ENCODE measurements at regions not wholly inside any gene's neighbourhood (a gene's known extent, or its start where the extent isn't known, plus 50 kb on each side); places are given as distances from the start of the nearest gene placed in this dataset.

DNA sequence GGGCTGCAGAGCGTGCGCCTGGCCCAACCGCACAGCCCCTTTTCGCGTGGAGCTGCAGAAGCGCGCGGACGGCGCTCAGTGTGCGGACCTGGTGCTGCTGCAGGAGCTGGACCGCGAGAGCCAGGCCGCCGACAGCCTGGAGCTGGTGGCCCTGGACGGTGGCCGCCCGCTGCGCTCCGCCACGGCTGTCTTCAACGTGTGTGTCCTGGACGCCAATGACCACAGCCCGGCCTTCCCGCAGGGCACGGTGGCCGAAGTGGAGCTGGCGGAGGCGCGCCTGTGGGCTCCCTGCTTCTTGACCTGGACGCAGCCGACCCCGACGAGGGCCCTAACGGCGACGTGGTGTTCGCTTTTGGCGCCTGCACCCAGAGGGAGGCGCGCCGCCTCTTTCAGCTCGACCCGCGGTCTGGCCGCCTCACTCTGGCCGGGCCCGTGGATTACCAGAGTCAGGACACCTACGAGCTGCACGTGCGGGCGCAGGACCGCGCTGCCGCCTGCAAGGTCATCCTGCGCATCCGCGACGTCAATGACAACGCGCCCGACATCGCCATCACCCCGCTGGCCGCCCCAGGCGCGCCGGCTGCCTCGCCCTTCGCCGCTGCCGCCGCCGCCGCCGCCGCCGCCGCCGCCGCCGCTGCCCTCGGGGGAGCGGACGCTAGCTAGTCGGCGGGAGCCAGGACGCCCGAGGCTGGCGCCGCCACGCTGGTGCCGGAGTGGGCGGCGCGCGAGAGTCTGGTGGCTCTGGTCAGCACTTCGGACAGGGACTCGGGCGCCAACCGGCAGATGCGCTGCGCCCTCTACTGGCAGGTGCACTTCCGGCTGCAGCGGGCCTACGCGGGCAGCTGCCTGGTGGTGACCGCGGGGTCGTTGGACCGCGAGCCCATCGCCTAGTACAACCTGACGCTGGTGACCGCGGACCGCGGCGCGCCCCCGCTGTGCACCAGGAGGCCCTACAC is 172.2 kb downstream of the OLFM4 start:
- DNase-seq (ENCODE audit: low read depth, low spot score) = no peak

DNA sequence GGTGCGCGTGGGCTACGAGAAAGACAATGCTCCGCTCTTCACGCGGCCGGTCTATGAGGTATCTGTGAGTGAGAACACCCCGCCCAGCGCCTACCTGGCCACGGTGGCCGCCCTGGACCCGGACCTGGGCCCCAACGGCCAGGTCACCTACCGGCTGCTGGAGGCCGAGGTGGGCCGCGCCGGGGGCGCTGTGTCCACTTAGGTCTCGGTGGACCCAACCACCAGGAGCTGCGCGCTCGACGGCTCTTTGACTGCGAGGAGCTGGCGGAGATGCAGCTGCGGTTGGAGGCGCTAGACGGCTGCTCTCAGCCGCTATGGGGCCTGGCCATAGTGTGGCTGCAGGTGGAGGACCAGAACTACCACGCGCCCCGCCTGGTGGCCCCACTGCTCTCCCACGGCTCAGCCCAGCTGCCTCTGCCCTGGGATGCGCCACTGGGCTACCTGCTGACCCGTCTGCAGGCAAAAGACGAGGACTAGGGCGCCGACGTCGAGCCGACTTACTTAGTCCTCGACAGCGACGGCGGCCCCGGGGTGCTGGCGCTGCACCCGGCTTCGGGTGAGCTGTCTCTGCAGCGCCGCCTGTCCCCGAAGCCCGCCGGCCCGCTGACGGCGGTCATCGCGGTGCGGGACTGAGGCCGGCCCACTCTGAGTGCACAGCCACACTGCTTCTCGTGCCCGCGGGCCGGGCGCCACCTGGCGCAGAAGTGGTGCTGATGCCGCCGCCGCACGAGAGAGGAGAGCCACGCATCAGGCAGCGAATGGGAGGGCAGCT is 173.0 kb downstream of the OLFM4 start:
- no peak for DNase-seq (ENCODE audit: low read depth, low spot score)

DNA sequence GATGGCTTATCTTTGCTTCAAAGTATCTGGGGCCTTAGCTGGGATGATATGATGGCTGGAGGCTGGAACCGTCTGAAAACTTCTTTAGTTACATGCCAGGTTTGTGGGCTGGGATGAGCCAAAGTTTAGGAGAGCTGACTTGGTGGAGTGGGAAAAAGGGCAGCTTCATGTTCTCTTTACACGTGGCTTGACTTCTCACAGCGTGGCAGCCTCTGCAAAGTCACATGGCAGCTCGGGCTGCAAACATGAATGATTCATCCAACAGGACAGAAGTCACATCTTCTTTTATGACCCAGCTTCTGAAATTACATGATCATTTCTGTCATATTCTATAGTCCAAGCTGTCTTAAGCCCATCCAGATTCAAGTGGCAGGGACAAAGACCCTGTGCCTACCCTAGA is 176.0 kb downstream of the OLFM4 start:
- no peak for DNase-seq (ENCODE audit: low read depth, low spot score)

- DNase-seq (ENCODE audit: low read depth, low spot score) = no peak
These were observed 177.8 kb downstream of the OLFM4 start for GRCh38 chr13:53206455-53206854.

- DNase-seq (ENCODE audit: low read depth, low spot score) = no peak
These were observed 178.9 kb downstream of the OLFM4 start for GRCh38 chr13:53207556-53207955.

- DNase-seq (ENCODE audit: low read depth, low spot score) = no peak
These were observed 185.8 kb downstream of the OLFM4 start for GRCh38 chr13:53214433-53214832.

GRCh38 chr13:53215563-53215962 is 186.9 kb downstream of the OLFM4 start:
- DNase-seq (ENCODE audit: low read depth, low spot score) = no peak

DNA sequence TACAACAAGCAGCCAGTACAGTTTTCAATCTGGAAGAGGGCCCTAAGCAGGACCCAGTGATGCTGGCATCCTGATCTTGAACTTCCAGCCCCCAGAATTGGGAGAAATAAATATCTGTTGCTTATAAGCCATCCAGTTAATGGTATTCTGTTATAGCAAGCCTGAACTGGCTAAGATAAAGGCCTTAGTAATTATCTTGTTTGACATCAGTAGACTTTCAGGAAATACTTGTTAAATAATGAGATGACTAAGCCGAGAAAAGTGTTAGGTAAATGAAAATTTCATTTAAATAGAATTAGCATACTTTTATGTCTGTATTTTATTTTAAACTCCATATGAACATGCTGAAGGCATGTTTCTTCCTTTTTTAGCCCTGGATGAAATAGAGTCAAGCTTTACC is 188.2 kb downstream of the OLFM4 start:
- DNase-seq (ENCODE audit: low read depth, low spot score) = no peak

- DNase-seq (ENCODE audit: low read depth, low spot score) = no peak
These were observed 188.6 kb downstream of the OLFM4 start for GRCh38 chr13:53217194-53217593.

GRCh38 chr13:53220038-53220437 is 191.4 kb downstream of the OLFM4 start:
- no peak for DNase-seq (ENCODE audit: low read depth, low spot score)

DNA sequence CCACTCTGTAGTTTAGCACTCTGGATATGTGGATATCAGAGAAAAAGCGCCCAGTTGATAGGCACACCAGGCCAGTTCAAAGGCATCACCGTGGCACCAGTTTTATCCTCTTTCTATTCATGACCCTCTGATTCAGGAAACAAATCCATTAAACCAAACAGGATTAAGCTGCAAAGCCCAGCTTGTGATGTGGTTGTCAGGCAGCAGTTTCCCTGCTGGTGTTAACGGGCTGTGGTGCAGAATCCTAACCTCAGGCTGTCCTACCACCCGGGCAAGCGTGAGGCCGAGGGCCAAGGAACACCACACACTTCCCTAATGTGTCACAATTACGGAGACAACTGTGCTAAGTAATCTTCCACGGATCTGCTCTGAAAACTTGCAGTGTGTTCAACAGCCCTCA is 209.1 kb downstream of the OLFM4 start:
- no peak for DNase-seq (ENCODE audit: low read depth, low spot score)

GRCh38 chr13:53238261-53238660 is 209.6 kb downstream of the OLFM4 start:
- no peak for DNase-seq (ENCODE audit: low read depth, low spot score)

- no peak for DNase-seq (ENCODE audit: low read depth, low spot score)
These were observed 211.9 kb downstream of the OLFM4 start for GRCh38 chr13:53240401-53241025.

DNA sequence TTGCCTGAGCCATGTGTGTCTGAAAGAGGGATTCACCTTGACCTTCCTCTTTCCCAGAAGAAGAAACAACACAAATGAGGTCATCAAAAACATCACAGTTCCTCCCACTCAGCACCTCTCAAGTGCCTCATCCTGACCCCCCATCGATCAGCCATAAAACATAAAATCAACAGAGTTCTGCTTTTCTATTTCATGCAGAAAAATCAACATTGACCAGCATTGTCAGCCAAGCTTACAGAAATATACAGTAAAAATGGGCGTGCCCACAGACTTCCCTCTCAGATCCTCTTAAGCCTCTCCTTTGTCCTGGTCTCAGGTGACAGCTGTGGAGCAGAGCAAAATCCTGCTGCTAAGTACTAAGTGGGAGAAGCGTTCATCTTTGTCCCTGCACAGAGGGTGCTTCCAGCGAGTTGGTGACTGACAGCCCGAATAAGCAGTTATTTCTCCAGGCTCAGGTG is 213.3 kb downstream of the OLFM4 start:
- DNase-seq (ENCODE audit: low read depth, low spot score) = no peak

DNA sequence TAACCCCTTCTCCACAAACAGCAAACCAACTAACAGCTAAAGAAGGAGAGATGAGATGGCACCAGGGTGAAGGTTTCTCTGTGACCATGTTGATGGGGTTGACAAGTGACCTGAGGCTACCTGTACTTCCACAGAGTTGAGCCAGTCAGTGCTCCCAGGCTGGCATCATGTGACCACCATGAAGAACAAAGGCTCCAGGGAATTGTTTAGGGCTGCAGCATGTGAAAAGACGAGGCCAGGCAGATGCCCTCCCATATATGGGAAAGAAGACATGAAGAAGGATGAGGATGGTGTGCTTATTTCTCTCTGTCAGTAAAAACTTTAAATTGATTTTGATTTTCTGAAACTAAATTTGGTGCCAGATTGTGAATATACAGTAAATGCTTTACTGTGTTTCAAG is 220.6 kb downstream of the OLFM4 start:
- DNase-seq (ENCODE audit: low read depth, low spot score) = no peak

- peak; percentile 49 for DNase-seq (ENCODE audit: low read depth, low spot score)
These were observed 221.8 kb downstream of the OLFM4 start for GRCh38 chr13:53250272-53250875.

- DNase-seq (ENCODE audit: low read depth, low spot score) = no peak
These were observed 222.4 kb downstream of the OLFM4 start for GRCh38 chr13:53250977-53251376.

DNA sequence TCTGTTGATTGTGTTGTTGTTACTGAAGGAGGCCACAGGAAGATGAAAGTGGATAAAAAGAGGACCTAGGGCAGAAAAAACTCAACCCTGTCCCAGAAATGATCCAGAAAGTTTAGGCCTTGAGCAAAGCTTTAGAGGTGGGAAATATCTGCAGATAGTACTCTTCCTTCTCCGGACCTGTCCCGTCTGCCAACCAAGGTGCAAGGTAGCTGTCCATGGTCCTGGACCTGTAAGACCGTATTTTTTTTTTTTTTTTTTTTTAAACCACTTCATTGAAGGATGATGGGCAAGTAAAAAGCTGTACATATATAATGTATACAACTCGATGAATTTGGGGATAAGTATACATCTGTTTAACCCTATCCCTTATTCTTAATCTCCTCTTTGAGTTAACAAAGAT is 225.9 kb downstream of the OLFM4 start:
- no peak for DNase-seq (ENCODE audit: low read depth, low spot score)

DNA sequence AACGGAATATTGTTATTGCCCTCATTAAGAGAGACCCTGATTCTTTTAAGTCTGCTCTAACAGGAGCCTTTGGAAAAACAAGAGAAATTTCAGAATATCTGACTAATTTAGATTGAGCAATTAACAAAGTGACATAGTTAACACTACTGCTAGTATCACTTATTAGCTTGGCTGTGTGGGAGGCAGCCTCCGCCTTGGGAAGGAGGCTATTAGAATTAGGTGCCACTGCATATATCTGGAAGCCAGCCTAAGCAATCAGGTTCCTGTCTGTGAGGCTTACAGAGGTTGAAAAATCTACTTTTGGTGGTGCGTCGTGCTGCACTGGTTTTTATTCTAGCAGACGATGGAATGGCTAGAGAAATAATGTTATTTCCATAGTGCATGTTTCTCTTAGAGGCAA is 227.2 kb downstream of the OLFM4 start:
- no peak for DNase-seq (ENCODE audit: low read depth, low spot score)

DNA sequence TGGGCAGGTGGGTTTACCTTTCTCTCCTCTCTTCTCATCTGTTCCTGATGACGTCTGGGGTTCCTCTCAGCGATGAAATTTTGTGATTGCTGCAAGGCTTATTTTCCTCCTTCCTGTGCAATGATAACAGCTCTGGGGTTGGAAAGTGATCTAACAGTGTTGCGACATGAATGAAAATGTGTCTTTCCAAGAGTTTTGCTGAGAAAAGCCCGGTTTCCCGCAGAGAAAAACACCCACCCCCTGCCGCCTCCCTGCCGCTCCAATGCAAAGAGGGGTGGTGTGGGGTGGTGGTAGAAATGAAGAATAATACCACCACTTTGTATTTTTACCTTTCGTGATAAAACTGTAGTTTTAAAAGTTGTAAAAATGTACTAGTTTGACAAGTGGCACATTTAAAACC is 232.0 kb downstream of the OLFM4 start:
- DNase-seq (ENCODE audit: low read depth, low spot score) = no peak

DNA sequence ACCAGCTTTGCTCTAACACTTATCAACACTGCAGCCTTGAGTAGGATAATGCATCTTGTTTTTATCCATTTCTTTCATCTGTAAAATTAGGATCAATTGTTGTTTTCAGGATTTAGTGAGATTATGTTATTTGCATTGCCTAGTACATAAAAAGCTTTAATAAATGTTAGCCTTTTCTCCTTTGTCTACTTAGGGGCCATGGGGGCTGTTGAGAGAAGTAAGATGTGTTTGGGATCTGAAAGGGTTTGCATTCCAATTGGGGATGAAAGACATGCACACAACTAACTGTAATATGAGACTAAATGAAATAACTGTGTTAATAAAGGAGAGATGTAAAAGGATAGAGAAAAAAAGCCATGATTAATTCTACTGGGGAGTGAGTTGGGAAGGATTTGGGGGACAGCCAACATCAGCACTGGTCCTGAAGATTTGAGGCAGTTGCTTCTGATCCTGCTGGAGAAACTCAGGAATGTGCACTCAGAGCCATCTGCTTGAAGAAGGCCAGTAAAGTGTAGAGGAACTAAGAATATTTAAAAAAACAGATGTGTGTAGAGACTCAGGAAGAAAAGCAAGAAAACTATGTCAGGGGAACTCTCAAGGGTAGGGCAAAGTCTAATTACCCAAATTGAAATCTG is 236.3 kb downstream of the OLFM4 start:
- no peak for DNase-seq (ENCODE audit: low read depth, low spot score)
